ENCODE measurements at regions not wholly inside any gene's neighbourhood (a gene's known extent, or its start where the extent isn't known, plus 50 kb on each side); places are given as distances from the start of the nearest gene placed in this dataset.

DNA sequence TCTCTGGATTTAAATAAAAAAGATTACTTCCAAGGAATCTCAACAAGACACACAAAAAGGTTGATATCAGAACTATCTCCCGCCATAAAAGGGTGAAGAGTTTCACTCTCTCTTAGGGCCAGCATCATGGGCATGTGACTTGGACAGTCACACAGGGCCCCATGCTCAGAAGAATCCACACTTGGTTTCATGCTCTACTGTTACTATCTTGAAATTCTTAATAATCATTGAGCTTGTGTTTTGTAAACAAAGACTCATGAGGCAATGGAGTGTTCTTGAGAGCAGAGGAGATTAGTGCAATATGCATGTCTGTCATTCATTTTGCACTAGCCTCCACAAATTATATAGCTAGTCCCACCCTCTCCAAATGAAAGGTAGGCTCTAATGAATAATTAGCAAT lies 58.4 kb downstream of the HMHB1 start:
- intact Hi-C loops (cut with DNase I): no loop called here
- no peak for DNase-seq

DNA sequence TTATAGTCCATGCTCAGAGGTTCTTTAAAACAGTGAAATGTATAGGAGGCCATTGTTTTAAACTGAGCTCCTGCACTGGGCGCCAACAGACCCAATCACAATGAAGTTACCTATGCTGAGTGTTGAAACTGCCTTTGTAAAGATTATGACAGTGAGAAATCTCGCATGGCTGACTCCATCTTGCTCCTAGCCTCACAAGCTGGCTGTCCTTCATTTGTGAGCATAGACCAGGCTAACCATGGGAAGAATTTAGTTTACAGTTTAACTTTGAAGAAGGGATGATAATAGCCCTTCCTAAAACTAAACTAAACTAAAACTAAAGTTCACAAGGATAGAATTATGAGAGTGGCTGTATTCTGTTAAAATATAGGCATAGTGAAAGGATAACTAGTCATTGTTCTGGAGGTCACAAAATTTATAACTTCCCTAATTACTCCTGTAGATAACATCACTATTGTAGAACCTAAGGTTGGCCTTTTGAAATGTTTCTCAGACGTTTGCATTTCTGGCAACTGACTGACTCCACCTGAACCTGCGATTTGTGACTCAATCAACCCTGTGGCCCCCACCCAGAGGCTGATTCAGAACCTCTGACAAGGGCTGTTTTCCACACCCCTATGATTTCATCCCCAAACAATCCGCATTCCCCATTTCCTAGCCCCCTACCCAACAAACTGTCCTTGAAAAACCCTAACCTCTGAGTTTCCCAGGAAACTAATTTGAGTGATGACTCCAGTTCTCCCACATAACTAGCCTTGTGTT lies 59.1 kb downstream of the HMHB1 start:
- DNase-seq: no peak
- intact Hi-C loops (cut with DNase I): no loop called here

DNA sequence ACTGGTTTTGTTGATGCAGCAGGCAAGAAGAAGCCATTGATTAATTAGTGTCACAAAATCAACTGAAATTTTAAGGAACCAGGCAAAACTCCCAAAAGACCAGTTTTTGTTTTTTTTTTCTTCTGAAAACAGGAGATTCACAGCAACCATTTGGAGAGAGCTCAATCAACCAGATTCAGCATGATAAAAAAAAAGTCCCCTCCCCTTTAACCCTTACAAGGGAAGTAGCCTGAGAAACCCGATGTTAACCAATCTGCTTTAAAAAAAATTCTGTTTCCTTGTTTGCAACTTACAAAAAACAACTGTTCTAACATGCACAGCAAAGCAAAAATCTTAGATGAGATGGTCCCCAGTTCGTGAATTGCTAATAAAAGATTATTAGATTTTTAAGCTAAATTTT lies 59.7 kb downstream of the HMHB1 start:
- no peak for DNase-seq
- intact Hi-C loops (cut with DNase I): no loop called here

DNA sequence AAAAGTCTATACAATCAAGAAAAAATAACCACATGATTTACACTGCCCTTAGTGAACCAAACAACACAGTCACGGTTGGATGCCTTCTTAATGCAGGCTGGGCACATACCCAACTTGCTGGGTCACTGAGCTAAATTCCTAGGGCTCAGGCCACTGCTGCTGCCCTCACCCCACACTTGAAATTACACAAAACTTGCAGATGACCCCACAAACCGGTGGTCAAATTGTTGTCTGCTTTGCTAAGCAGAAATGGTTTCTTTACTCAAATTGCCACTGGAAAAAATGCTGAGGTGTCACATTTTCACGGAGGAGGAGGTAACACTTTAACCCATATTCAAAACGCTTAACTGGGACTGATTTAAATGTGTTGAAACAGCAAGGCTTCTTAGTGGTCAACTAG lies 62.4 kb downstream of the HMHB1 start:
- DNase-seq: no peak
- intact Hi-C loops (cut with DNase I): no loop called here

DNA sequence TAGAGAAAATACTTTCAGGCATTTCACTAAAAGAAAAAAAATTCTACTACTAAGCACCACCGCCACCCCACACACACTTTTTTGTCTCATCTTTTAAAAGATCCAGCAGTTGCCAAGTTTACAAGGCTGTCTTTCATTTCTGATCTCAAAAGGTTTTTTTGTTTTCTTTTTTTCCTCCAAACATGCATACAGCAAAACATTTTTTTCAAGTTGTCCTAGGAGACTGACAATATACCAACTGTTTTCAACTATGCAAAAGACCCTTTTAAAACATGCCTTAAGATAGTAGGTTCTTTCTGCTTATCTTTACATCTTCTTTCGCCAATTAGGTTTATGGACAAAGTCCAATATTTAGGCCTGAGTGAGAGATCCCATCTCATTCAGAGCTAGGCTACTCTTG lies 65.2 kb downstream of the HMHB1 start:
- intact Hi-C loops (cut with DNase I): no loop called here
- no peak for DNase-seq

DNA sequence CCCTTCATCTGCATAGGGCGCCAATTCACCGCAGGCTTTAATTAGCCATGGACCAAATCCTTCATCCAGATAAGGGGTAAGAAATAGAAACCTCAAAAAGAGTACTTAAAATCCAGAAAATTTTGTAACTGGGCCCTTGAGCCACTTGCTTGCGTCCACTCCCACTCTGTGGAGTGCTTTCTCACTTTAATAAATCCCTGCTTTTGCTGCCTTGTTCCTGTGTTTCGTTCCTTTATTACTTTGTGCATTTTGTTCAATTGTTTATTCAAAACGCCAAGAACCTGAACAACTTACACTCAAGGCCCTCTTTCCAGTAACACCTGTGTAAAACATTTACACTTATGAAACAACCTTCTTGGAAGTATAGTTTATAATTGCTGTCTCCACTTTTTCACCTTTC lies 66.5 kb downstream of the HMHB1 start:
- DNase-seq: no peak
- intact Hi-C loops (cut with DNase I): no loop called here

DNA sequence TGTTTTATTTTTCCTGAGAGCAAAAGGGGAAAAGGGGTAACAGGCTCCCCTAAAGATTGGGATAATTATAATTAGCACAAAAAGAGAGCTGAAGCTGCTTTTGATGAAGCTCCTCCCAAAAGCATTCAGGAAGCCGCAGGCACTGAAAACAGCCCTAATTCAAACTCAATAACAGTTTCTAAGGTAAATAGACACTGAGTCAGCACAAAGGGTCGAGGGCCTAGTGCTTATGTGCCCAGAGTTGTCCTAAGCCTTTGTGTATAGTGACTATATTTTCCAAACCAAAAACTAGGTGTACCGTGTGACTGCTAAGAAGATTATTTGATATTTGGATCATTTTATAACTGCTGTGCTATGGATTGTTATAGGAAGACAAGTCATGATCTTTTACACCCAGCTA lies 67.7 kb downstream of the HMHB1 start:
- intact Hi-C loops (cut with DNase I): no loop called here
- no peak for DNase-seq

DNA sequence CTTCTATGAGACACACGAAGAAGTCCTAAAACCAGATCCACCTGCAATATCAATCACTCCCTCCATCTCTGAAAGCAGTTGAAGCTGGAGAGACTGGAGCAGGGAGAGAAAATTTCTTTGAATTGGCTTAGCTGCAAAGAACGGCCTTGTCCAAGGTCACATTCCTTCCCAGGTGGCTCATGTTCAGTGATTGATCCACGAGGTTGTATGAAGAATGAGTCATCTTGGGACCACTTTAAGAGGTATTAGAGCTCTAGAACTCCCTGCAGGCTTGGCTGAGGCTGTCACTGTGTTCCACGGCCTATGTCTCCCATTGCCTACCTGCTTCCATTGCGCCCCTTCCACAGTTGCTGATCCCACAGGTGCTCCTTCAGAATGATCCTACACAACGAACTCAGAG lies 68.2 kb downstream of the HMHB1 start:
- DNase-seq: no peak
- intact Hi-C loops (cut with DNase I): no loop called here

DNA sequence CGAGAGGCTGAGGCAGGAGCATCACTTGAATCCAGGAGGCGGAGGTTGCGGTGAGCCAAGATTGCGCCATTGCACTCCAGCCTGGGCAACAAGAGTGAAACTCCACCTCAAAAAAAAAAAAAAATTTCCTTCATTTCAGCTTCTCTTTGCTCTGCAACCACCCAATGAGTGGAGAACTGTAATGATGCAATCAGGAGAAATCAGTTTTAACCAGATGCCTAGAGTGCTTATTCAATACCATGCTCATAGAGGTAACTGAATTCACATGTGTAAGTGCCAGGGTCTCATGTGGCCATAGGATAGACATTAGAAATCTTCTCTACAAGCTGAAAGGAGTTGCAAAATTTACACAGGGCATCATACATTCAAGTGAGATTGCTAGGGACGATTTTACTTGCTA lies 70.6 kb downstream of the HMHB1 start:
- no peak for DNase-seq
- intact Hi-C loops (cut with DNase I): no loop called here

DNA sequence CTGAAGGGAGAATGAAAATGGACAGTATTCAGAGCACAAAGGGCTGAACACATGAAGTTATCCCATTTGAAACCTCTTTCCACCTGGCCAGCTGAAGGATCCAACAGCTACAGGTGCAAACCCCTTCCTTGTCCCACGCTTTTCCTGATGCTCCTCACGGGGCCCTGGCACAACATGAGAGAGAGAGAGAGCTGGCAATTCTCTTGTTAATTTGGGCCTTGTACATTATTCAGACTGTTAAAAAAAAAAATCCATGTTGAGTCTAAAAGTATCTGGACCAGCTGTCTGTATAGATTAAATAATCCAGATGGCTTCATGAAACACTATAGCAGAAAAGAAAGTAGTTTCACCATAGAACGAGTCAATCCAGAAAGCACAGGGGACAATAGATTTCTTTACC lies 74.1 kb downstream of the HMHB1 start:
- DNase-seq: no peak
- intact Hi-C loops (cut with DNase I): no loop called here

DNA sequence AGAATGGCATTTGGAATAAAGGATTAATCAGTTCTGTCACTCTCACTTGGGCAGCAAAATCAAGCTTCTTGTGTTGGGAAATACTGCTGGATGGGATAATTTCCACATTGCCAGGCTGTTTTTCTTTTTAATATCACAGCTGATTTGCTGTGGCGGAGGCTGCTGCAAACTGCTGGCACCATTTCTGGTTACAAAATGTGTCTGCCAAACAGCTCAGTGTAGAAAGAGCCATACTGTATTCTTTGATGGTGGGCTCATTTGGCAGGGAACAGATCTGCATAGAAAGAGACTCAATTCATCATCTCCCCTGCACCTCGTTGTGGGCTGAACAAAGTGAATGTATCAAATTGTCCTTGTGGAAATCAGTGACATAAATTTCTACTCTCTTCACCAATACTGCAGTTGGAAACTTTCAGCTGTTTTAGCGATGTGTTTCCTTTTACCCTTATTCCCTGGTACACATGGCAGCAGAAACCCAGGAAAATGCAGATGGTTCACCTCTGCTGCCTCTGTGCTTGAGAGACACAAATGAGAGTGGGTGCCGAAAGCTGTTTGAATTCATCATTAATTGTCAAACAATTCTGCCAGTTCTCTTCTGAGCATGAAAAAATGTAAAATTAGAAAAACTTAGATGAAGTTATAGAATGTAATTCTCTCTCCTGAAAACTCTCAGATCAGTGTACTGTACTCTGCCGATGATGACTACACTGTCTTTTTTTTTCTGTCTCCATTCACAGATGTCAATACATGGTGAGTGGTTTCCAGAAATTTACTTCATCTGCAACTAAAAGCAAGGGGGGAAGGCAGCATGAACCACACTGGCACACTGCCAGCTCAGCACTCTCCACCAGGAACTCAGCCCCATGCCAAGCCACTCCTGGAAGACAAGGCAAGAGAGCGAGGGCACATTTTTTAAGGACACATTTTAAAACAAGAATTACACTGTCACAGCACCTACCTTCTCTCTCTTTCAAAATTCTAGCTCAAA lies 75.0 kb downstream of the HMHB1 start:
- intact Hi-C loops (cut with DNase I): no loop called here

DNA sequence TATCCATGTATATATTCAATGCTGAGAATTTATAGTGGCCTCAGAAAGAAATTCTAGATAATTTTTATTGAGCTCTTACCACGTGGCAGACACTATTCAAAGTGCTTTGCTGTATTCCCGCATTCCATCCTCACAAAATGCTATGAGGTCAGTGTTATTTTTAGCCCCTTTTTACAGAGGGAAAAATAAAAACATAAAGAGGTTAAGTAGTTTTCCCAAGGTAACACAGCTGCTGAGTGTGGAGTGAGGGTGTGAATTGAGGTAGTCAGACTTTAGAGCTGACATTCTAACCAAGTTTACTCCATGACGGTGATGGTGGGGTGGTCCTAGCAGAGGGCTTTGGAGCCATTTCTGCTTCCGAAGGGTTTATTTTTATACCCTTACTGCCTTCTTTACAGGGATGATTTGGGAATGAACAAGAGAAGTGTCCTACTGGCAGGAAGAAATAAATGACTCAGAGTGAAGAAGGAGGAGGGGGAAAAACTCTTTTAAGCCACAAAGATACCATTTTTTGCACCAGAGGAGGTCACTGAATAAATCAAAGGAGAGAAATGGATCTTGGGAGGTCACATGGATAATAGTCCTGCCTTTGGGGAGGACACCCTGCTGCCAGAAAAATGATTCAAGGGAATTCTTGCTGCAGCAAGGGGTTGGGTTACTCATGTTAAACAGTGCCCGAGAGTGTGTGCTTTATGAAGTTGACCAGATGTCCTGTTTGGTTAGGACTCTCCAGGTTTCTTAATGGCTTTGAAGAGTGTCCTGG lies 76.1 kb downstream of the HMHB1 start:
- no peak for DNase-seq
- intact Hi-C loops (cut with DNase I): no loop called here

More for the DNA sequence above, 75.0 kb downstream of the HMHB1 start:
- peak in 9 of 10 donors; percentile 20 to 88 (median 34) for DNase-seq

DNA sequence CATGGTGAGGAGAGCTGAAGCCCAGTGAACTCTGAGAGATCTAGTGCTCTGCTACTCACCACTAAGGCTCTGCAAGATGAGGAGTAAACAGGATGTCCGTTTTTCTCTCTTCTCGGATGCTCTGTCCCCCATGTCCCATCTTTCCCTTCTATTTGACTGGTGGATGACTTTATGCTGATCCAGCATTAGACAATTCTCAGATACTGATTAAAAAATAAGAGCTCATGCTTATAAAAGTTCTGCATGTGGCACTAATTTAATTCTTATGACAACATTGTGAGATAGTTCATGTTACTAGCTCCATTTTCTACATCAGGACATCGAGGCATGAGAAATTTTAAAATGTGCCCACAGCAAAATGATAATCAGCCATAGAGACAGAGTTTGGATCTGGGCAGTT lies 77.0 kb downstream of the HMHB1 start:
- no peak for DNase-seq
- intact Hi-C loops (cut with DNase I): no loop called here

DNA sequence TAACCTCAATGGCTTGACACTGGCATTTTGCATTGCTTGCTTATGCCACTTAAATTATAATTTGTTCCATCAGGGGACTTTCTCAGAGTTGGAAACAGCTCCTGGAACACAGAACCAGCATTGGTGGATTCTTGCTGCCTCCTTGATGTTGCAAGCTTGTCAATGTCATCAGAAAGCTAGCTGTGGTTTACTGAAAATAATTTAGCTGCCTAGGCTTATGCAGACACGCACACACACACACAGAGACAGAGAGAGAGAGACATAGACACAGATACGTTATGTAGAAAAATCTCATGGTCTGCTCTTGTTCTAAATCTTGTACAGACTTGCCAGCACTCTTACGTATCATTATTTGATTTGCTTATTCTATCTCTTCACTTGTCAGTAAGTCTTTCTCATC lies 78.0 kb downstream of the HMHB1 start:
- DNase-seq: no peak
- intact Hi-C loops (cut with DNase I): no loop called here

DNA sequence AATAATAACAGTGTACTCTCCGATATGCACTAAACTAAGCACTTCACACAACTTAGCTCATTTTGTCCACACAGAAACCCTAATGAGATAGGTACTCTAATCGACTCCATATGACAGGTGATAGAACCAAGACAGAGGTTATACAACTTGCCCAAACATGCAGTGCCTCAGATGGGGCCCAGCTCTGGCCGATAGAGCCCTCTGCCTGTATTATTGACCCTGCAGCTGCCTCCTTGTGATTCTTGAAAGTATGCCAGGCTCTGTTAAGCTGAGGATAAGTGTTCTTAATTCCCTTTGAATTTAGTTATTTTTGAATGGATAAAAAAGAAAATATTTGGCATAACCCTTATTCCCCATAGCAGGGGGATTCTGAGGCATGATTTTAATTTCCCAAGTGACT lies 78.5 kb downstream of the HMHB1 start:
- DNase-seq: no peak
- intact Hi-C loops (cut with DNase I): no loop called here

DNA sequence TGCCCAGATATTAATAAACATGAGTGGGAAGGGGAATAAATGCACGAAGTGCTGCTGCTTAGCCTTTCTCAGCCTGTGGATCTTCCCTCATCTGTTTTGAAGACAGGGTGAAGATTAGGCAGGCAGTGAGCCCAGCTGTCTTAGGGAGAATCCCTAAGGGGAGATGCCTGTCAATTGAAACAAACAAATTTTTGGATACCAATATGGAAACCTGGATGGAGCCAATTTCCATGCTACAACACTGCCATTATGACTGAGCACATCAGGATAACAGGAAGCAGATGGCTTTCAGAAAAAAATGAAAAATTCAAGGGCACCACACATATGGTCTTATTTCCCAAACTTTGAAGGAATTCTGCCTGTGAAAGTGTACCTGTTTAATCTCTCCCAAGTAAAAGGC lies 80.3 kb downstream of the HMHB1 start:
- DNase-seq: no peak
- intact Hi-C loops (cut with DNase I): no loop called here

DNA sequence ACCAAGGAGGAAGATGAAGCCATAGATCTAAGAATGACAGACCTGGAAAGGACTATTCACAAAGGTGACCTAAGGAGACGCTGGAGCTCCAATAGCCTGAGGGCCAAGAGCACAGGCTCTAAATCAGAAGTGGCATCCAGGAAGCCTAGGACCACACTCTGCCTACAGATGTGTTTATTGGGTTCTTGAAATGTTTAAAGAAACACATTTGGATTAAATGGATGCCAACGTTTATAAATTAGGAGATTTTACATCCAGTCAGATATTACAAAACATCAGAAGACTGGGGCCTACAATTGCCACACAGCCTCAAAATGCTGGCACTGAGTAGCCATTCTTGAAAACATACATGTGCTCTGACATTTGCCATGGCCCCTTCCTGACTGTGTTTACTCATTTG lies 80.9 kb downstream of the HMHB1 start:
- DNase-seq: no peak
- intact Hi-C loops (cut with DNase I): no loop called here

DNA sequence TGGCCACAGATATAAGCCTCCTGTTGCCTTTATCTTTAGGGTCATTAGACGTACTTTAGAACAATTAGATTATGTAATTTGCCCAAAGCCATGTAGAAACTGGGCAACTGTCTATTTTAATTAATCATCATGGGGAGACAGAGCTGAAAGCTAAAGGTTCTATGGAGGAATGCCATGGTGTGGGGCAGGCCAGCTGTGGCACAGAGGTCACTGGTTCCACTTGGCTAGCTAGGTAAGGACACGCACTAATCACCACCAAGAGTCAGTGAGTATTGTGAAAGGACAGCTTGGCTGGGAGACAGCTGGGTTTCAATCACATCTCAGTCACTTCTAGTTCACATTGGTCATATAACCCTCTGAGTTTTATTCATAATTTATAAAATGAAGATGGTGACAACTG lies 81.7 kb downstream of the HMHB1 start:
- DNase-seq: no peak
- intact Hi-C loops (cut with DNase I): no loop called here

DNA sequence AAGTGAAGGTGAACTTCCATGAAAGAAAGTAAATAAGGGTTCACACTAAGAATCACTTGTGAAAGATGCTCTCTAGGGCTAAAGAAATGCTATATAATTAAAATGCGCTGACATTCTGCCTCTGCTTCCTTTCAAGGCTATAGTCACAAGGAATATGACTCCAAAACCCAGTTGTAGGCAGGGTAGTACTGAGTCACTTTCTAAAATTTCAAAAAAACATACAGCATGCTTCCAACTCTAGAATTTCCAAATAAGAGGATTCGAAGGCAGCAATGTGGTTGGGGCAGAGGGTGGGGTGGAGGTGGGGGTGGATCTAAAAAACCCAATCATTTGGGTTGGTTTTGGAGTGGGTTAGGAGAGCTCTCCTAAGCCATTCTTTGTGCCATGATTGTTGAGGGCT lies 84.6 kb downstream of the HMHB1 start:
- intact Hi-C loops (cut with DNase I): no loop called here

DNA sequence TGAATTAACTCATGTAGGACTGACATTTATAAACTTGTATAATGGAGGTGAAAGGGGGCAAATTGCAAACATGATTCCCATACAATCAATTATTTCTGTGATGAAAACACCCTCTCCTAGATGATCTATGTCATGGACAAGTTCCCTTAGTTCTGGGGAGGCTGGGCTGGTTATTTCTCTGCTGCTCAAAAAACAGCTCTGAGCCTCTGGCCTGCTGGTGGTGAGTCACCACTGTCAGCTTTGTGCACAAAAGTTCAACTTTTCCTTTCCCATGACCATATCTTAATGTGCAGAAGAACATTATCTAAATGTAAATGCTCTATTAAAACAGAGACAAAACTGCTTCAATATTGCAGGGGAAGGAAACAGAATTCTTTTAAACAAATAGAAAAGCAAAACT lies 85.0 kb downstream of the HMHB1 start:
- no peak for DNase-seq
- intact Hi-C loops (cut with DNase I): no loop called here

More for the DNA sequence above, 84.6 kb downstream of the HMHB1 start:
- no peak for DNase-seq

DNA sequence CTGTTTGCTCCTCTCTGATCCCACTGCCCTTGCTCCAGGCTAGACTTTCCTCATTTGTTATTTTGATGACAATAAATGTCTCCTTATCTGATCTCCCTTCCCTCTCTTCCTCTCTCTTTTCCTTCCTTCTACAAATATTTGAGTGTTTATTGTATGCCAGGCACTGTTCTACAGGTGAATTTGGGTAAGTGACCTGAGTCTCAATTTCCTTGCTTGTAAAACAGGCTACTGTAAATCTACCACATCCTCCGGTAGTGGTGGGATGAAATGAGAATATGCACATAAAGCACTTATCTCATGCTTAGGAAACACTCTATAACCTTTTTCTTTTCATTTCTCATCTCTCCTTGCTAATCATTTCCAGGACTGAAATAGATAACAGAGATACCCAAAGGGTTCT lies 86.4 kb downstream of the HMHB1 start:
- no peak for DNase-seq

More for the DNA sequence above, 86.4 kb downstream of the HMHB1 start:
- intact Hi-C loops (cut with DNase I): no loop called here

Measured in posterior cingulate gyrus (tissue), 11 donors.